SK-N-SH (cell line): ENCODE measurements at regions not wholly inside any gene's neighbourhood (a gene's known extent, or its start where the extent isn't known, plus 50 kb on each side); places are given as distances from the start of the nearest gene placed in this dataset.

Experiments
- CTCF ChIA-PET: fragments of 300-600, 350-600 bp; formaldehyde crosslinking; extraction: SDS; loops from one replicate; lab custom pipeline; 2021; lab: Yijun Ruan, JAX
- POLR2A ChIA-PET: fragments of 350-600 bp; sonication (Branson Sonifier 250); formaldehyde crosslinking; extraction: SDS; loops from one replicate; lab custom pipeline; 2020; ENCODE audit warnings: antibody characterized with exemption, inconsistent platforms; lab: Yijun Ruan, JAX
- DNase-seq: peaks from one replicate; pipeline ENCODE4 v3.0.0; 2012
- H2AFZ ChIP-seq: fragments of 200-600 bp; sonication (generic); 2 replicates; pipeline ENCODE4 v1.8.1; 2016; ENCODE audit warnings: antibody characterized with exemption, mild to moderate bottlenecking, low read depth
- H3F3A ChIP-seq: fragments of 200-600 bp; sonication (generic); replicated peaks from 2 replicates; pipeline ENCODE3; 2016; ENCODE audit warnings: antibody characterized with exemption, mild to moderate bottlenecking; ENCODE audit not compliant: insufficient read depth
- H3K27ac ChIP-seq, 2 experiments: fragments of 200-500 bp in 1 of 2; fragments of 200-600 bp in 1 of 2; sonication (Bioruptor generic) in 1 of 2; sonication (generic), shearing (Covaris generic) in 1 of 2; 2 replicates each; pipeline versions ENCODE4 v1.5.1 to v1.6.1; 2014 to 2016; ENCODE audit warnings: low read depth in 2 of 2, inconsistent platforms in 1 of 2, low read length in 1 of 2, mild to moderate bottlenecking in 1 of 2, mixed read lengths in 1 of 2
- H3K27me3 ChIP-seq: fragments of 200-600 bp; sonication (generic), shearing (Covaris generic); 2 replicates; pipeline ENCODE4 v1.6.1; 2016; ENCODE audit warnings: mixed run types; ENCODE audit not compliant: insufficient read depth
- H3K36me3 ChIP-seq, 2 experiments: fragments of 200-500 bp in 1 of 2; fragments of 200-600 bp in 1 of 2; sonication (Bioruptor generic) in 1 of 2; sonication (generic) in 1 of 2; replicated peaks in 1 of 2; 2 replicates each; pipeline versions ENCODE3 to v1.5.1; 2014 to 2016; ENCODE audit warnings: low read length in 1 of 2, mild to moderate bottlenecking in 1 of 2; ENCODE audit not compliant: insufficient read depth in 2 of 2, control insufficient read depth in 1 of 2
- H3K4me1 ChIP-seq, 2 experiments: fragments of 200-500 bp in 1 of 2; fragments of 200-600 bp in 1 of 2; sonication (Bioruptor generic) in 1 of 2; sonication (generic), shearing (Covaris generic) in 1 of 2; 2 replicates each; pipeline versions ENCODE4 v1.5.1 to v1.6.1; 2014 to 2016; ENCODE audit warnings: low read depth in 1 of 2, low read length in 1 of 2, mixed run types in 1 of 2; ENCODE audit not compliant: insufficient read depth in 2 of 2, control insufficient read depth in 1 of 2
- H3K4me2 ChIP-seq: fragments of 200-600 bp; sonication (generic), shearing (Covaris generic); 2 replicates; pipeline ENCODE4 v1.6.1; 2017; ENCODE audit warnings: mixed run types
- H3K4me3 ChIP-seq, 2 experiments: fragments of 200-500 bp in 1 of 2; fragments of 200-600 bp in 1 of 2; sonication (Bioruptor generic) in 1 of 2; sonication (generic), shearing (Covaris generic) in 1 of 2; 2 replicates each; pipeline versions ENCODE4 v1.5.1 to v1.8.1; 2014 to 2016; ENCODE audit warnings: low read depth in 2 of 2, inconsistent platforms in 1 of 2, low read length in 1 of 2, mild to moderate bottlenecking in 1 of 2, mixed read lengths in 1 of 2, moderate library complexity in 1 of 2
- H3K79me2 ChIP-seq: fragments of 200-600 bp; sonication (generic); 2 replicates; pipeline ENCODE4 v1.8.1; 2017; ENCODE audit warnings: mild to moderate bottlenecking; ENCODE audit not compliant: insufficient read depth
- H3K9ac ChIP-seq: fragments of 200-600 bp; sonication (generic); 2 replicates; pipeline ENCODE4 v1.6.1; 2017; ENCODE audit warnings: mixed run types
- H3K9me2 ChIP-seq: fragments of 200-600 bp; sonication (generic); 2 replicates; pipeline ENCODE4 v1.6.1; 2017; ENCODE audit warnings: mixed run types
- H3K9me3 ChIP-seq: fragments of 200-600 bp; sonication (generic); 2 replicates; pipeline ENCODE4 v1.6.1; 2017; ENCODE audit warnings: mixed run types, mild to moderate bottlenecking, moderate library complexity
- H4K20me1 ChIP-seq: fragments of 200-600 bp; sonication (generic); 2 replicates; pipeline ENCODE4 v1.6.1; 2017; ENCODE audit warnings: mild to moderate bottlenecking, mixed run types; ENCODE audit not compliant: insufficient read depth
- EP300 ChIP-seq, 2 experiments: IDR thresholded peaks; 2 replicates each; pipeline versions ENCODE4 v1.4.0 to v1.6.1; 2012; ENCODE audit warnings: borderline replicate concordance in 1 of 2, low read depth in 1 of 2, low read length in 1 of 2
- FOSL2 ChIP-seq: IDR thresholded peaks from 2 replicates; pipeline ENCODE4 v1.4.0; 2012; ENCODE audit warnings: low read depth, mild to moderate bottlenecking, moderate library complexity, borderline replicate concordance
- FOXJ3 ChIP-seq: sonication (generic); formaldehyde crosslinking; IDR thresholded peaks from 2 replicates; pipeline ENCODE4 v1.5.1; 2020; ENCODE audit warnings: mild to moderate bottlenecking, missing genetic modification reagents
- GABPA ChIP-seq: IDR thresholded peaks from 2 replicates; pipeline ENCODE4 v1.4.0; 2012; ENCODE audit warnings: low read depth, mild to moderate bottlenecking
- MEF2A ChIP-seq: IDR thresholded peaks from 2 replicates; pipeline ENCODE4 v1.4.0; 2012; ENCODE audit warnings: low read depth, borderline replicate concordance
- RAD21 ChIP-seq: IDR thresholded peaks from 2 replicates; pipeline ENCODE4 v1.6.1; 2012; ENCODE audit warnings: mild to moderate bottlenecking, low read length
- RFX5 ChIP-seq: IDR thresholded peaks from 2 replicates; pipeline ENCODE4 v1.6.1; 2012; ENCODE audit warnings: mild to moderate bottlenecking, improper control_type of control experiment, low read length
- YY1 ChIP-seq: IDR thresholded peaks from 2 replicates; pipeline ENCODE4 v1.4.0; 2012; ENCODE audit warnings: low read depth, mild to moderate bottlenecking
- WGBS: methylation state at CpG from one replicate; pipeline ENCODE4 v1.1.6; 2017; ENCODE audit warnings: low lambda C conversion rate; 5-methylcytosine and 5-hydroxymethylcytosine counted together
- TF ChIP-seq, protein P1 (sequence below): IDR thresholded peaks from 2 replicates; pipeline ENCODE4 v1.4.0; 2012; ENCODE audit warnings: low read depth, borderline replicate concordance
- TF ChIP-seq, protein P2 (sequence below): IDR thresholded peaks from 2 replicates; pipeline ENCODE4; 2012
- TF ChIP-seq, protein P3 (sequence below): IDR thresholded peaks from 2 replicates; pipeline ENCODE4 v1.4.0; 2012; ENCODE audit warnings: low read depth, borderline replicate concordance
- TF ChIP-seq, protein P4 (sequence below): IDR thresholded peaks from 2 replicates; pipeline ENCODE4 v1.4.0; 2012; ENCODE audit warnings: low read depth
- TF ChIP-seq, protein P5 (sequence below): fragments of 150-350 bp; IDR thresholded peaks from 2 replicates; pipeline ENCODE4 v1.6.1; 2016; ENCODE audit warnings: mild to moderate bottlenecking, low read depth, low read length

DNA sequence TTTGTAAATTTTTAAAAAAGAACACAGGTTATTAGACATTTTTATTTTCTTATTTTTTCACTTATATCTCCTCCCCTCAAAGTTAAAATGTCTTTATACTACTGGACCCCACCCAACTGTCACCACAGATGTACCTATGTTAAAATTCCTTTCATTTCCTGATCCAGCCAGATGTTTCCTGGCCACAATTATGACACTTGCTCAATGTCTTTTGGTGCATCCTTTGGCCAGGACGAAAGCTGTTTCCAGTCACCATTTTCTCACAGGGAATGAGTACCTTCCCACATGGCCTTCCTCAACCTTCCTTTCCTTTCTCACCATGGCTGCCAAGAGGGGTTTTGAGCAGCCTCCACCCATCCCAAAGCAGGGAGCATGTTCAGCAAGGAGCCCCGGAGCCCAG, 365.7 kb upstream of the MAF start:
- no peak for DNase-seq
- H3K27ac ChIP-seq = no peak overlapping the region
- no peak overlapping the region for H3K4me2 ChIP-seq
- H3K9ac ChIP-seq = no peak overlapping the region
- H3K4me1 ChIP-seq = peaks cover 0 to 3% of the 10 kb centered on the region in 2 experiments; a peak in 2 of 4 replicates
- ChIA-PET POLR2A (no interaction called here), CTCF (no interaction called here)
- H3F3A ChIP-seq = no peaks in the 10 kb centered on the region
- no peaks in the 10 kb centered on the region for H4K20me1 ChIP-seq
- no peaks in the 10 kb centered on the region for H3K79me2 ChIP-seq
- H3K4me3 ChIP-seq = no peak overlapping the region
- no peaks in the 10 kb centered on the region for H3K9me3 ChIP-seq
- no peaks in the 10 kb centered on the region for H3K9me2 ChIP-seq
- TF ChIP-seq, protein P1, sequence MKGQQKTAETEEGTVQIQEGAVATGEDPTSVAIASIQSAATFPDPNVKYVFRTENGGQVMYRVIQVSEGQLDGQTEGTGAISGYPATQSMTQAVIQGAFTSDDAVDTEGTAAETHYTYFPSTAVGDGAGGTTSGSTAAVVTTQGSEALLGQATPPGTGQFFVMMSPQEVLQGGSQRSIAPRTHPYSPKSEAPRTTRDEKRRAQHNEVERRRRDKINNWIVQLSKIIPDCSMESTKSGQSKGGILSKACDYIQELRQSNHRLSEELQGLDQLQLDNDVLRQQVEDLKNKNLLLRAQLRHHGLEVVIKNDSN = no peak
- TF ChIP-seq, protein P2, sequence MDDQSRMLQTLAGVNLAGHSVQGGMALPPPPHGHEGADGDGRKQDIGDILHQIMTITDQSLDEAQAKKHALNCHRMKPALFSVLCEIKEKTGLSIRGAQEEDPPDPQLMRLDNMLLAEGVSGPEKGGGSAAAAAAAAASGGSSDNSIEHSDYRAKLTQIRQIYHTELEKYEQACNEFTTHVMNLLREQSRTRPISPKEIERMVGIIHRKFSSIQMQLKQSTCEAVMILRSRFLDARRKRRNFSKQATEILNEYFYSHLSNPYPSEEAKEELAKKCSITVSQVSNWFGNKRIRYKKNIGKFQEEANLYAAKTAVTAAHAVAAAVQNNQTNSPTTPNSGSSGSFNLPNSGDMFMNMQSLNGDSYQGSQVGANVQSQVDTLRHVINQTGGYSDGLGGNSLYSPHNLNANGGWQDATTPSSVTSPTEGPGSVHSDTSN = no peak
- no peak for TF ChIP-seq GABPA
- TF ChIP-seq, protein P3, sequence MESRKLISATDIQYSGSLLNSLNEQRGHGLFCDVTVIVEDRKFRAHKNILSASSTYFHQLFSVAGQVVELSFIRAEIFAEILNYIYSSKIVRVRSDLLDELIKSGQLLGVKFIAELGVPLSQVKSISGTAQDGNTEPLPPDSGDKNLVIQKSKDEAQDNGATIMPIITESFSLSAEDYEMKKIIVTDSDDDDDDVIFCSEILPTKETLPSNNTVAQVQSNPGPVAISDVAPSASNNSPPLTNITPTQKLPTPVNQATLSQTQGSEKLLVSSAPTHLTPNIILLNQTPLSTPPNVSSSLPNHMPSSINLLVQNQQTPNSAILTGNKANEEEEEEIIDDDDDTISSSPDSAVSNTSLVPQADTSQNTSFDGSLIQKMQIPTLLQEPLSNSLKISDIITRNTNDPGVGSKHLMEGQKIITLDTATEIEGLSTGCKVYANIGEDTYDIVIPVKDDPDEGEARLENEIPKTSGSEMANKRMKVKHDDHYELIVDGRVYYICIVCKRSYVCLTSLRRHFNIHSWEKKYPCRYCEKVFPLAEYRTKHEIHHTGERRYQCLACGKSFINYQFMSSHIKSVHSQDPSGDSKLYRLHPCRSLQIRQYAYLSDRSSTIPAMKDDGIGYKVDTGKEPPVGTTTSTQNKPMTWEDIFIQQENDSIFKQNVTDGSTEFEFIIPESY = no peak
- TF ChIP-seq, protein P4, sequence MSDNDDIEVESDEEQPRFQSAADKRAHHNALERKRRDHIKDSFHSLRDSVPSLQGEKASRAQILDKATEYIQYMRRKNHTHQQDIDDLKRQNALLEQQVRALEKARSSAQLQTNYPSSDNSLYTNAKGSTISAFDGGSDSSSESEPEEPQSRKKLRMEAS = no peak
- no peak for TF ChIP-seq EP300 (IDR thresholded peaks at IDR 0.05; ENCODE audit: borderline replicate concordance in 1 of 2, low read depth in 1 of 2, low read length in 1 of 2)
- TF ChIP-seq FOSL2 = no peak
- no peak for TF ChIP-seq RFX5
- H2AFZ ChIP-seq = no peak overlapping the region
- no peaks in the 10 kb centered on the region for H3K36me3 ChIP-seq
- 30% methylated on average over 2 of the region's 2 CpGs for WGBS
- no peaks in the 10 kb centered on the region for H3K27me3 ChIP-seq

DNA sequence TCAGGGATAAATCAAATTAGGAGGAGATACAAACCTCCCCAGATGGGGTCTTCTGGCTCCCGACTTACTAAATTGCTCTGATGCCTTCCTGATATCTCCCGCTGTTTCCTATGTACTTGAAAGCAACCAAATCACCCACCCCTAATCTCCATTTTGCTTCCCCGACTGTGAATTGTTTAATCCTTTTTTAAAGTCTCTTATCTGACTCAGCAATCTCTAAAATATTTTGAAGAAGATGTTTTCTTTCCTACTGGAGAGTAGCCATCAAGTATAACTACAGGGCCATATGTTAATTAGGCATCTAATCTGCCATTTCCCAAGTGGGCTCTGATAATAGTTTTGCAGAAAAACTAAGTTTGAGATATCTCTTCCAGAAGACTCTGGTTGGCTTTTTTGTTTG, 365.2 kb upstream of the MAF start:
- Histone ChIP-seq H3K27ac (no peak overlapping the region), H3K4me3 (no peak overlapping the region), H3K9me3 (no peaks in the 10 kb centered on the region), H2AFZ (no peak overlapping the region), H3K4me2 (no peak overlapping the region), H3F3A (no peaks in the 10 kb centered on the region), H4K20me1 (no peaks in the 10 kb centered on the region), H3K9me2 (no peaks in the 10 kb centered on the region), H3K79me2 (no peaks in the 10 kb centered on the region)
- WGBS = 13% methylated on average over 3 of the region's 3 CpGs
- ChIA-PET POLR2A (no interaction called here), CTCF (no interaction called here)
- no peak for TF ChIP-seq EP300 (IDR thresholded peaks at IDR 0.05; ENCODE audit: borderline replicate concordance in 1 of 2, low read depth in 1 of 2, low read length in 1 of 2)
- TF ChIP-seq YY1 = no peak
- TF ChIP-seq FOXJ3 (CRISPR knock-in tag) = no peak
- TF ChIP-seq, protein P5, sequence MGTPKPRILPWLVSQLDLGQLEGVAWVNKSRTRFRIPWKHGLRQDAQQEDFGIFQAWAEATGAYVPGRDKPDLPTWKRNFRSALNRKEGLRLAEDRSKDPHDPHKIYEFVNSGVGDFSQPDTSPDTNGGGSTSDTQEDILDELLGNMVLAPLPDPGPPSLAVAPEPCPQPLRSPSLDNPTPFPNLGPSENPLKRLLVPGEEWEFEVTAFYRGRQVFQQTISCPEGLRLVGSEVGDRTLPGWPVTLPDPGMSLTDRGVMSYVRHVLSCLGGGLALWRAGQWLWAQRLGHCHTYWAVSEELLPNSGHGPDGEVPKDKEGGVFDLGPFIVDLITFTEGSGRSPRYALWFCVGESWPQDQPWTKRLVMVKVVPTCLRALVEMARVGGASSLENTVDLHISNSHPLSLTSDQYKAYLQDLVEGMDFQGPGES = no peak
- TF ChIP-seq RAD21 = no peak
- no peak for TF ChIP-seq MEF2A
- TF ChIP-seq, protein P3 = no peak
- TF ChIP-seq, all 33 proteins: peak for 0
- H3K27me3 ChIP-seq = no peaks in the 10 kb centered on the region
- DNase-seq = no peak
- H3K9ac ChIP-seq = no peak overlapping the region
- H3K36me3 ChIP-seq = no peaks in the 10 kb centered on the region
- peaks cover 0 to 3% of the 10 kb centered on the region in 2 experiments; a peak in 2 of 4 replicates for H3K4me1 ChIP-seq
